HepG2 (cell line): ENCODE measurements at regions not wholly inside any gene's neighbourhood (a gene's known extent, or its start where the extent isn't known, plus 50 kb on each side); places are given as distances from the start of the nearest gene placed in this dataset.
A peak's percentile ranks its signal among the peaks of the same experiment; 100 is the strongest.

ENCODE experiments used
- ATAC-seq: fragments of 200-7000 bp; cut with Tn5 transposase; 3 replicates; pipeline ENCODE4 v1.9.1; 2020; ENCODE audit warnings: mild to moderate bottlenecking, moderate library complexity
- BruUV-seq: library from RNA; stranded (reverse); fragments of 400-500 nt; replicated peaks from 2 replicates; lab custom pipeline; 2021; lab: Mats Ljungman, UMichigan
- CTCF ChIA-PET: fragments of 300-600 bp; formaldehyde crosslinking; extraction: SDS; loops from one replicate; lab custom pipeline; 2021; ENCODE audit warnings: low total read pairs, inconsistent platforms, low intra/inter-chr PET ratio; lab: Yijun Ruan, JAX
- POLR2A ChIA-PET: fragments of 350-600 bp; sonication (Branson Sonifier 250); formaldehyde crosslinking; loops from one replicate; lab custom pipeline; 2020; ENCODE audit warnings: antibody characterized with exemption, inconsistent platforms; lab: Yijun Ruan, JAX
- DNase-seq: peaks from one replicate; pipeline ENCODE4 v3.0.0-alpha.2; 2015; ENCODE audit warnings: low spot score
- FAIRE-seq: peaks from 3 replicates; lab custom pipeline; 2011; peaks lifted over from hg19 to GRCh38; lab: Jason Lieb, UNC
- H2AFZ ChIP-seq: one replicate; pipeline ENCODE4 v1.6.1; 2011; ENCODE audit warnings: low read length, inconsistent platforms
- H3K27ac ChIP-seq: fragments of 300-600 bp; 3 replicates; pipeline ENCODE4 v1.8.0; 2011; ENCODE audit warnings: mixed run types, mild to moderate bottlenecking, mixed read lengths, low read length, inconsistent platforms; ENCODE audit not compliant: insufficient read depth; ENCODE audit errors: extremely low read length
- H3K27me3 ChIP-seq, 2 experiments: fragments of 200-600 bp in 1 of 2; 2 replicates in 1 of 2; 3 replicates in 1 of 2; pipeline versions ENCODE4 v1.6.0 to v1.8.0; 2011; ENCODE audit warnings: low read length in 2 of 2, mild to moderate bottlenecking in 2 of 2, moderate library complexity in 2 of 2, inconsistent platforms in 1 of 2; ENCODE audit not compliant: insufficient read depth in 2 of 2, control insufficient read depth in 1 of 2
- H3K36me3 ChIP-seq, 2 experiments: fragments of 200-600 bp in 1 of 2; replicated peaks in 1 of 2; 2 replicates in 1 of 2; 3 replicates in 1 of 2; pipeline versions ENCODE4 v1.5.1 to v1.8.0; 2011; ENCODE audit warnings: low read length in 2 of 2, inconsistent platforms in 1 of 2; ENCODE audit not compliant: insufficient read depth in 2 of 2, control insufficient read depth in 1 of 2
- H3K4me1 ChIP-seq: 2 replicates; pipeline ENCODE4 v1.5.1; 2012; ENCODE audit warnings: low read length, inconsistent platforms; ENCODE audit not compliant: insufficient read depth
- H3K4me2 ChIP-seq: 2 replicates; pipeline ENCODE4 v1.6.0; 2011; ENCODE audit warnings: low read depth, low read length, inconsistent platforms
- H3K4me3 ChIP-seq, 3 experiments: fragments of 200-600 bp in 1 of 3; sonication (generic), shearing (Covaris generic) in 1 of 3; replicated peaks in 1 of 3; 2 replicates each; pipeline ENCODE4 v1.5.1; 2011 to 2016; ENCODE audit warnings: low read length in 3 of 3, inconsistent platforms in 2 of 3, low read depth in 2 of 3, mild to moderate bottlenecking in 2 of 3, control low read depth in 1 of 3, mixed read lengths in 1 of 3; ENCODE audit not compliant: insufficient read depth in 1 of 3
- H3K79me2 ChIP-seq: one replicate; pipeline ENCODE4 v1.6.1; 2011; ENCODE audit warnings: low read length, inconsistent platforms; ENCODE audit not compliant: insufficient read depth
- H3K9ac ChIP-seq: 2 replicates; pipeline ENCODE4 v1.6.0; 2011; ENCODE audit warnings: mild to moderate bottlenecking, low read depth, low read length, inconsistent platforms; ENCODE audit not compliant: insufficient read depth
- H3K9me3 ChIP-seq: 2 replicates; pipeline ENCODE4 v1.5.1; 2012; ENCODE audit warnings: mild to moderate bottlenecking, low read length
- H4K20me1 ChIP-seq: 2 replicates; pipeline ENCODE4 v1.6.0; 2011; ENCODE audit warnings: inconsistent platforms, mild to moderate bottlenecking, low read length, moderate library complexity; ENCODE audit not compliant: insufficient read depth
- FOXA1 ChIP-seq, 2 experiments: fragments of 450-650 bp in 1 of 2; sonication (generic) in 1 of 2; formaldehyde crosslinking in 1 of 2; IDR thresholded peaks; 2 replicates each; pipeline versions ENCODE4 v1.4.0 to v1.6.1; 2016 to 2020; ENCODE audit warnings: missing genetic modification reagents in 1 of 2
- MIER3 ChIP-seq: IDR thresholded peaks from 2 replicates; pipeline ENCODE4 v1.6.1; 2016; ENCODE audit warnings: missing compliant biosample characterization, borderline replicate concordance
- NCOA1 ChIP-seq: sonication (generic); formaldehyde crosslinking; IDR thresholded peaks from 2 replicates; pipeline ENCODE4 v1.9.0; 2021; ENCODE audit warnings: missing genetic modification reagents
- PHF8 ChIP-seq: sonication (generic); formaldehyde crosslinking; IDR thresholded peaks from 2 replicates; pipeline ENCODE4 v1.5.0; 2020; ENCODE audit warnings: missing genetic modification reagents
- SP140L ChIP-seq: sonication (generic); formaldehyde crosslinking; IDR thresholded peaks from 2 replicates; pipeline ENCODE4 v1.4.0; 2020; ENCODE audit warnings: missing genetic modification reagents, borderline replicate concordance
- TBX2 ChIP-seq: sonication (generic); formaldehyde crosslinking; IDR thresholded peaks from 2 replicates; pipeline ENCODE4 v1.5.0; 2020; ENCODE audit warnings: missing genetic modification reagents, mild to moderate bottlenecking, borderline replicate concordance
- WIZ ChIP-seq: sonication (generic); formaldehyde crosslinking; IDR thresholded peaks from 2 replicates; pipeline ENCODE4 v1.5.1; 2020; ENCODE audit warnings: mild to moderate bottlenecking, missing genetic modification reagents
- ZBED4 ChIP-seq: sonication (generic); formaldehyde crosslinking; IDR thresholded peaks from 2 replicates; pipeline ENCODE4 v1.4.0; 2020; ENCODE audit warnings: missing genetic modification reagents, borderline replicate concordance
- ZNF549 ChIP-seq: sonication (generic); formaldehyde crosslinking; IDR thresholded peaks from 2 replicates; pipeline ENCODE4 v1.5.0; 2020; ENCODE audit warnings: missing genetic modification reagents
- ZNF672 ChIP-seq: sonication (generic); formaldehyde crosslinking; IDR thresholded peaks from 2 replicates; pipeline ENCODE4 v1.8.1; 2022; ENCODE audit warnings: missing genetic modification reagents
- WGBS: methylation state at CpG from one replicate; pipeline ENCODE4 v1.1.6; 2017; ENCODE audit warnings: low lambda C conversion rate; 5-methylcytosine and 5-hydroxymethylcytosine counted together
- in situ Hi-C: cut with HindIII; loops from 2 replicates; pipeline ENCODE4 v1.10.0; 2017; ENCODE audit warnings: low pct_unique_long_range_greater_than_20kb; ENCODE audit not compliant: extremely low pct_ligation_motif_present
- intact Hi-C: fragments of 100-400 bp; cut with micrococcal nuclease; formaldehyde crosslinking; loops from one replicate; pipeline ENCODE4 v1.10.0; 2022; ENCODE audit not compliant: unreplicated experiment
- TF ChIP-seq, protein P1 (sequence below), 2 experiments: IDR thresholded peaks; 2 replicates each; pipeline ENCODE4 v1.6.1; 2011 to 2012; ENCODE audit warnings: low read length in 2 of 2, borderline replicate concordance in 1 of 2, low read depth in 1 of 2, mild to moderate bottlenecking in 1 of 2, moderate library complexity in 1 of 2
- TF ChIP-seq, protein P2 (sequence below): sonication (generic); formaldehyde crosslinking; IDR thresholded peaks from 2 replicates; pipeline ENCODE4 v1.4.0; 2020; ENCODE audit warnings: mild to moderate bottlenecking, missing genetic modification reagents

DNA sequence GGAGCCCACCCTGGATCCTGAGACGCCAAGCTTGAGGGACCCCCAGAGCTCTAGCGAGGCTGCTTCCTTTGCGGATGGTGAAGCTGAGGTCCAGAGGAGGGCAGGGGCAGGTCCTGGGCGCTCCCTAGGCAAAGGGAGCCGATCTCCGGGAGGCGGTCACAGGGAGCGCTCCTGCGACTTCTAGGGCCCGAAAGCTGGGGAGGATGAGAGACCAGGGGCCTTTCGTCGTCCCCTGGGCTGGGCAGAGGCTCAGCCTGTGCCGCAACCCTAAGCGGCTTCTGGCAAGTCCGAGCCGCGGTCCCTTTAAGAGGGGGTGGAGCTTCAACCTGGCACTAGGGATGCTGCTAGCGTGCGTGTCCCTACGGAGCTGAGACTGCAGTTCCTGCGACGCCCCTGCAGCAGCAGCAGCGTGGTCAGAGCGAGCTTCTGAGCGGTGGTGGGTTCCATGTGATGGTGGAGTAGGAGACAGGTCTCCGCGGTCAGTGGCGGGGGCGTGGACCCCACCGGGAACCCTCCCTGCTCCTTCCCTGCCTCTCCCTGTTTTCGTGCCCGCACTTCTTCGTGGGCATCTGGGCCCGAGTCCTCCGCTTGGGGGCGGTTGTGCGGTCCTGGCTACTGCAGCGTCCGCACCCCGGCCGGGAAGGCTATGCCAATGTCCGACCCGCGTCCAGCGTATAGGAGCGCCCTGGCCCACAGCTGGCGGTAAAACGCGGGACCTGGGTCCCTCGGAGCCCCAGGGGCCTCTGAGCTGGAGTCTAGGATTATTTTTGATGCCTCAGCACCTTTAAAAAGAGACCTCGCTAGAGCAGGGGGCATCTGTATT is 154.6 kb downstream of the CCDC74A start:
- peak overlapping the region; percentile 65 for H3K4me2 ChIP-seq
- TSS peak; percentile 47 for BruUV-seq
- peak; percentile 98 for ATAC-seq
- peak overlapping the region; percentile 66 to 91 (median 69) for H3K4me3 ChIP-seq
- in situ Hi-C loops (no loop called here), intact Hi-C loops (loop anchor here (1.0 kb wide), 1 partner anchor 120 kb away; no protein-coding TSS in a partner anchor)
- peak; percentile 80 for DNase-seq
- WGBS, result 1% methylated on average over 46 of the region's 51 CpGs
- FAIRE-seq, result no peak
- peak overlapping the region; percentile 69 for H3K9ac ChIP-seq
- POLR2A ChIA-PET, result interaction anchor here (0.9 to 2.4 kb wide), 10 partner anchors 9 to 734 kb away, joined by 3 to 35 read pairs (median 4); partner anchors contain the start of genes FAM168B and GPR39
- peaks cover 43% of the 10 kb centered on the region for H3K4me1 ChIP-seq
- no peaks in the 10 kb centered on the region; a peak in 1 of 5 replicates for H3K27me3 ChIP-seq
- CTCF ChIA-PET, result interaction anchor here (1.3 kb wide), 1 partner anchor 119 kb away, joined by 5 read pairs; no protein-coding TSS in a partner anchor
- no peaks in the 10 kb centered on the region for H4K20me1 ChIP-seq
- H3K27ac ChIP-seq, result peak overlapping the region; percentile 53
- no peaks in the 10 kb centered on the region for H3K9me3 ChIP-seq
- no peaks in the 10 kb centered on the region for H3K36me3 ChIP-seq
- peaks cover 3% of the 10 kb centered on the region for H3K79me2 ChIP-seq
- H2AFZ ChIP-seq, result peak overlapping the region; percentile 79
- TF ChIP-seq ZNF549 (CRISPR knock-in tag), result 0 out of 2 replicates have a peak, but pooled peaks have one; percentile 23
- TF ChIP-seq TBX2 (CRISPR knock-in tag), result peak; percentile 73; the same call in 1 of the 2 replicates
- TF ChIP-seq ZNF672 (CRISPR knock-in tag), result no peak
- no peak for TF ChIP-seq FOXA1 (IDR thresholded peaks at IDR 0.05)
- TF ChIP-seq FOXA1 (CRISPR knock-in tag; IDR thresholded peaks at IDR 0.05), result no peak
- 0 out of 2 replicates have a peak, but pooled peaks have one; percentile 74 for TF ChIP-seq MIER3 (CRISPR knock-in tag)
- TF ChIP-seq ZBED4, result no peak
- TF ChIP-seq PHF8 (CRISPR knock-in tag), result peak; percentile 81
- TF ChIP-seq, protein P1, sequence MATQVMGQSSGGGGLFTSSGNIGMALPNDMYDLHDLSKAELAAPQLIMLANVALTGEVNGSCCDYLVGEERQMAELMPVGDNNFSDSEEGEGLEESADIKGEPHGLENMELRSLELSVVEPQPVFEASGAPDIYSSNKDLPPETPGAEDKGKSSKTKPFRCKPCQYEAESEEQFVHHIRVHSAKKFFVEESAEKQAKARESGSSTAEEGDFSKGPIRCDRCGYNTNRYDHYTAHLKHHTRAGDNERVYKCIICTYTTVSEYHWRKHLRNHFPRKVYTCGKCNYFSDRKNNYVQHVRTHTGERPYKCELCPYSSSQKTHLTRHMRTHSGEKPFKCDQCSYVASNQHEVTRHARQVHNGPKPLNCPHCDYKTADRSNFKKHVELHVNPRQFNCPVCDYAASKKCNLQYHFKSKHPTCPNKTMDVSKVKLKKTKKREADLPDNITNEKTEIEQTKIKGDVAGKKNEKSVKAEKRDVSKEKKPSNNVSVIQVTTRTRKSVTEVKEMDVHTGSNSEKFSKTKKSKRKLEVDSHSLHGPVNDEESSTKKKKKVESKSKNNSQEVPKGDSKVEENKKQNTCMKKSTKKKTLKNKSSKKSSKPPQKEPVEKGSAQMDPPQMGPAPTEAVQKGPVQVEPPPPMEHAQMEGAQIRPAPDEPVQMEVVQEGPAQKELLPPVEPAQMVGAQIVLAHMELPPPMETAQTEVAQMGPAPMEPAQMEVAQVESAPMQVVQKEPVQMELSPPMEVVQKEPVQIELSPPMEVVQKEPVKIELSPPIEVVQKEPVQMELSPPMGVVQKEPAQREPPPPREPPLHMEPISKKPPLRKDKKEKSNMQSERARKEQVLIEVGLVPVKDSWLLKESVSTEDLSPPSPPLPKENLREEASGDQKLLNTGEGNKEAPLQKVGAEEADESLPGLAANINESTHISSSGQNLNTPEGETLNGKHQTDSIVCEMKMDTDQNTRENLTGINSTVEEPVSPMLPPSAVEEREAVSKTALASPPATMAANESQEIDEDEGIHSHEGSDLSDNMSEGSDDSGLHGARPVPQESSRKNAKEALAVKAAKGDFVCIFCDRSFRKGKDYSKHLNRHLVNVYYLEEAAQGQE (IDR thresholded peaks at IDR 0.05; ENCODE audit: borderline replicate concordance in 1 of 2, low read depth in 1 of 2, low read length in 2 of 2), result no peak
- 0 out of 2 replicates have a peak, but pooled peaks have one; percentile 33 for TF ChIP-seq WIZ (CRISPR knock-in tag)
- no peak for TF ChIP-seq NCOA1 (CRISPR knock-in tag)
- TF ChIP-seq, protein P2, sequence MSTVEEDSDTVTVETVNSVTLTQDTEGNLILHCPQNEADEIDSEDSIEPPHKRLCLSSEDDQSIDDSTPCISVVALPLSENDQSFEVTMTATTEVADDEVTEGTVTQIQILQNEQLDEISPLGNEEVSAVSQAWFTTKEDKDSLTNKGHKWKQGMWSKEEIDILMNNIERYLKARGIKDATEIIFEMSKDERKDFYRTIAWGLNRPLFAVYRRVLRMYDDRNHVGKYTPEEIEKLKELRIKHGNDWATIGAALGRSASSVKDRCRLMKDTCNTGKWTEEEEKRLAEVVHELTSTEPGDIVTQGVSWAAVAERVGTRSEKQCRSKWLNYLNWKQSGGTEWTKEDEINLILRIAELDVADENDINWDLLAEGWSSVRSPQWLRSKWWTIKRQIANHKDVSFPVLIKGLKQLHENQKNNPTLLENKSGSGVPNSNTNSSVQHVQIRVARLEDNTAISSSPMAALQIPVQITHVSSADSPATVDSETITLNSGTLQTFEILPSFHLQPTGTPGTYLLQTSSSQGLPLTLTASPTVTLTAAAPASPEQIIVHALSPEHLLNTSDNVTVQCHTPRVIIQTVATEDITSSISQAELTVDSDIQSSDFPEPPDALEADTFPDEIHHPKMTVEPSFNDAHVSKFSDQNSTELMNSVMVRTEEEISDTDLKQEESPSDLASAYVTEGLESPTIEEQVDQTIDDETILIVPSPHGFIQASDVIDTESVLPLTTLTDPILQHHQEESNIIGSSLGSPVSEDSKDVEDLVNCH (CRISPR knock-in tag), result no peak
- no peak for TF ChIP-seq SP140L (CRISPR knock-in tag)
